A549 (cell line): ENCODE measurements at regions not wholly inside any gene's neighbourhood (a gene's known extent, or its start where the extent isn't known, plus 50 kb on each side); places are given as distances from the start of the nearest gene placed in this dataset.
"Not testable (repeated sequence)": the region's sequence is repeated elsewhere in the genome, so short reads cannot be mapped to it uniquely, and the experiment has no call there.

Experiments used
- ATAC-seq, 2 experiments: fragments of 200-7000 bp in 1 of 2; fragments of >200 bp in 1 of 2; cut with Nextera tagmentation in 1 of 2; cut with Tn5 transposase in 1 of 2; 3 replicates each; pipeline versions ENCODE4 v1.8.0 to v1.9.1; 2018 to 2020; ENCODE audit warnings: mild to moderate bottlenecking in 1 of 2, moderate library complexity in 1 of 2
- CTCF ChIA-PET: fragments of 300-600 bp; sonication (Branson Sonifier 250); formaldehyde crosslinking; extraction: SDS; loops from one replicate; lab custom pipeline; 2021; ENCODE audit warnings: antibody characterized with exemption, inconsistent platforms; lab: Yijun Ruan, JAX
- POLR2A ChIA-PET: fragments of 350-600 bp; formaldehyde crosslinking; extraction: SDS; loops from one replicate; lab custom pipeline; 2021; ENCODE audit warnings: antibody characterized with exemption, inconsistent platforms; lab: Yijun Ruan, JAX
- DNase-seq, 2 experiments: peaks; one replicate each; pipeline versions ENCODE4 v3.0.0 to v3.0.0-alpha.2; 2011 to 2016; ENCODE audit warnings: low read depth in 1 of 2, low spot score in 1 of 2
- FAIRE-seq: peaks from 2 replicates; lab custom pipeline; 2011; peaks lifted over from hg19 to GRCh38; lab: Jason Lieb, UNC
- H3K27ac ChIP-seq, 2 experiments: fragments of >200 bp; sonication (Bioruptor Twin); formaldehyde crosslinking; 3 replicates each; pipeline ENCODE4 v1.5.1; 2016 to 2017
- H3K4me1 ChIP-seq: fragments of >200 bp; sonication (Bioruptor Twin); formaldehyde crosslinking; 3 replicates; pipeline ENCODE4 v1.6.1; 2016
- H3K4me2 ChIP-seq: fragments of >200 bp; sonication (Bioruptor Twin); formaldehyde crosslinking; 3 replicates; pipeline ENCODE4 v1.6.1; 2016
- H3K4me3 ChIP-seq: fragments of >200 bp; sonication (Bioruptor Twin); formaldehyde crosslinking; 3 replicates; pipeline ENCODE4 v1.5.1; 2016
- H3K9me3 ChIP-seq: fragments of >200 bp; sonication (Bioruptor Twin); formaldehyde crosslinking; 3 replicates; pipeline ENCODE4 v1.6.1; 2016
- CBX2 ChIP-seq: fragments of 200-600 bp; sonication (generic); IDR thresholded peaks from 2 replicates; pipeline ENCODE4 v1.6.1; 2016; ENCODE audit warnings: low read depth, mild to moderate bottlenecking, borderline replicate concordance
- CHD2 ChIP-seq: fragments of 150-350 bp; IDR thresholded peaks from 2 replicates; pipeline ENCODE4 v1.6.1; 2014; ENCODE audit warnings: low read length; ENCODE audit not compliant: partially characterized antibody
- FOSL2 ChIP-seq, 2 experiments: fragments of 450-650 bp in 1 of 2; fragments of >200 bp in 1 of 2; sonication (Bioruptor Twin) in 1 of 2; formaldehyde crosslinking; IDR thresholded peaks; 2 replicates each; pipeline versions ENCODE4 v1.5.0 to v1.6.1; 2016 to 2020; ENCODE audit warnings: mild to moderate bottlenecking in 1 of 2, moderate library complexity in 1 of 2
- FOXS1 ChIP-seq: fragments of 250-450 bp; sonication (Bioruptor Pico); IDR thresholded peaks from 2 replicates; pipeline ENCODE4 v1.5.0; 2020; ENCODE audit warnings: mild to moderate bottlenecking, moderate library complexity
- HES2 ChIP-seq: fragments of >200 bp; sonication (Bioruptor Twin); formaldehyde crosslinking; IDR thresholded peaks from 2 replicates; pipeline ENCODE4 v1.6.1; 2016
- HEYL ChIP-seq: fragments of 250-450 bp; sonication (Bioruptor Pico); IDR thresholded peaks from 2 replicates; pipeline ENCODE4 v1.8.0; 2021; ENCODE audit warnings: mild to moderate bottlenecking, moderate library complexity
- MYC ChIP-seq: IDR thresholded peaks from 2 replicates; pipeline ENCODE4 v1.6.1; 2012; ENCODE audit warnings: mild to moderate bottlenecking, inconsistent platforms, low read length, improper control_type of control experiment, borderline replicate concordance
- SREBF2 ChIP-seq: fragments of 450-650 bp; IDR thresholded peaks from 2 replicates; pipeline ENCODE4 v1.6.1; 2014; ENCODE audit warnings: mild to moderate bottlenecking, moderate library complexity
- WGBS: methylation state at CpG from one replicate; pipeline ENCODE4 v1.1.6; 2017; ENCODE audit errors: missing lambda C conversion rate; 5-methylcytosine and 5-hydroxymethylcytosine counted together
- TF ChIP-seq, protein P1 (sequence below): fragments of >200 bp; sonication (Bioruptor Twin); formaldehyde crosslinking; IDR thresholded peaks from 3 replicates; pipeline ENCODE4 v1.5.1; 2016

DNA sequence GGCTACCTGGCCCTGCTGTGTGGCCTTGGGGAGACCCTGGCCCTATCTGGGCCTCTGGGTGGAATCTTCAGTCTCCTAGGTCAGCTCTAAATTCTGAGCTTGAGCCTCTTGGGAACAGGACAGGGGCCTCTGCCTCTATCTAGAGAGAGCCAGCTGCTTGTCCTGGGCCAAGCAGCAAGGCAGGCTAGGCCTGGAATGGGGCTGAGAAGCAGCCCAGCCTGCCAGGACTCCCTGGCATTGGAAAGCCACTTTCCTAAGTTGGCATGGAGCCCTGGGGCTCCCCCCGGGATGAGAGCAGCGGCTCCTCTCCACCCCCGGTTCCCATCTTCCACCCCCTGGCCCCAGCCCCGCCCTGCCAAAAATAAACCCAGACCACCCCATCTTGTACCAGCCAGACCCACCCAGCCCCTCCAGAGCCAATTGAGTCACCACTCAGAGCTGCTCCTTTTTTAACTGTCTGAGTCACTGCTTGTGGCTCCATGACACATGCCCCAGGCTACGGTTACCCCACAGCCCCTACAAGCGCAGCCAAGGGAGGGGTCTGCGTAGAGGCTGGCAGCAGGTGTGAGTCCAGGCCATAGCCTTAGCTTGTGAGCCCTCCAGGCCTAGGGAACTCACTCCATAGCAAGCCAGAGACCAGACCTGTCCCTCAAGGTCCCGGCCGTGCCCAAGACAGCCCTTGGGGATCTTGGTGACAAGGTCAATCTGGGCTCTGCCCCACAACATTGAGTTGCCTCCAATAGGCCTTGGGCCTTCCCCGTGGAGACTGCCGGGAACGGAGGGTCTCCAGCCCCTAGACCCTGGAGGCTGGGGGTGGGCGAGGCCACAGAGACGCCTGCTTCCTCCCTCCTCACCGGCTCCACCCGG lies 189.7 kb downstream of the TBC1D2B start:
- H3K9me3 ChIP-seq, FAIRE-seq, H3K4me3 ChIP-seq, POLR2A ChIA-PET, H3K4me2 ChIP-seq, H3K4me1 ChIP-seq, DNase-seq: not testable (repeated sequence)
- H3K27ac ChIP-seq, result peak overlapping the region in 1 of 2 experiments; percentile 59; a peak in 2 of 6 replicates
- ATAC-seq, result peak; percentile 57 to 77
- WGBS, result 56% methylated on average over 9 of the region's 16 CpGs
- CTCF ChIA-PET, result interaction anchor here (0.7 to 1.2 kb wide), 2 partner anchors 15 to 67 kb away, joined by 3 to 5 read pairs; no protein-coding TSS in a partner anchor

DNA sequence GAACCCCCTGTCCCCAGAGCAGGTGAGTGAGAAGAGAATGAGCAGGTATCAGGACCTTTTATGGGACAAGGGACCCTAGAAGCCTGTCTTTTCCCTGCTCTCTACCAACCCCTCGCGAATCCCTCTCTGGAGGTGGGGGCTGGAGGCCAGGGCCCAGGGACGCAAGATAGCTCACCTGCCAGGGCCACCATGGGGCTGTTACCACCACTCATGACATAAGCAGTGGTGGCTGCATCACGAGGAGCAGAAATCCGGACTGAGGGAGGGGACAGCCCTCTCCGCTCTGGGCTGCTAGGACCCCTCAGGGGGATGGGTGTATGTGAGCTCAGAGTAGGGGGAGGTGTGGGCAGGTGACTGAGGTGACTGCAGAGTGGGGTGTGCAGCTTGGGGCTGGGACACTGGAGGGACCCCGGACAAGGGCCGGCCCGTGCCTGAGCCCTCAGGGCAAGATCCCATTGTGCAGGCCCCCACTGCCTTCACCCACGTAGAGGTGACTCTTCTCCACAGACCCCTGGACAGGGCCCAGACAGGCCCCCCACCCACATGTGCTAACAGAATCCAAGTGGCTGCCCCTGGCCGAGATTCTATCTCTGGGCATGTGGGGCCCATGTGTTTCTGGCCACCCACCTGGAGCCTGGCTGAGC lies 190.6 kb downstream of the TBC1D2B start:
- H3K27ac ChIP-seq, result peak overlapping the region in 1 of 2 experiments; percentile 59; a peak in 2 of 6 replicates
- ATAC-seq, result no peak
- ChIA-PET CTCF (interaction anchor here (0.7 to 1.2 kb wide), 2 partner anchors 16 to 66 kb away, joined by 3 to 5 read pairs; no protein-coding TSS in a partner anchor), POLR2A (no interaction called here)
- WGBS, result 94% methylated on average over 10 of the region's 11 CpGs
- H3K4me3 ChIP-seq, result no peak overlapping the region
- H3K4me1 ChIP-seq, result peaks cover 4% of the 10 kb centered on the region; the same call in 1 of the 3 replicates
- H3K9me3 ChIP-seq, result no peaks in the 10 kb centered on the region
- DNase-seq, result no peak
- H3K4me2 ChIP-seq, result no peak overlapping the region
- FAIRE-seq, result no peak
- TF ChIP-seq MYC, result no peak
- TF ChIP-seq CHD2, result no peak
- no peak for TF ChIP-seq CBX2
- no peak for TF ChIP-seq SREBF2
- TF ChIP-seq, protein P1, sequence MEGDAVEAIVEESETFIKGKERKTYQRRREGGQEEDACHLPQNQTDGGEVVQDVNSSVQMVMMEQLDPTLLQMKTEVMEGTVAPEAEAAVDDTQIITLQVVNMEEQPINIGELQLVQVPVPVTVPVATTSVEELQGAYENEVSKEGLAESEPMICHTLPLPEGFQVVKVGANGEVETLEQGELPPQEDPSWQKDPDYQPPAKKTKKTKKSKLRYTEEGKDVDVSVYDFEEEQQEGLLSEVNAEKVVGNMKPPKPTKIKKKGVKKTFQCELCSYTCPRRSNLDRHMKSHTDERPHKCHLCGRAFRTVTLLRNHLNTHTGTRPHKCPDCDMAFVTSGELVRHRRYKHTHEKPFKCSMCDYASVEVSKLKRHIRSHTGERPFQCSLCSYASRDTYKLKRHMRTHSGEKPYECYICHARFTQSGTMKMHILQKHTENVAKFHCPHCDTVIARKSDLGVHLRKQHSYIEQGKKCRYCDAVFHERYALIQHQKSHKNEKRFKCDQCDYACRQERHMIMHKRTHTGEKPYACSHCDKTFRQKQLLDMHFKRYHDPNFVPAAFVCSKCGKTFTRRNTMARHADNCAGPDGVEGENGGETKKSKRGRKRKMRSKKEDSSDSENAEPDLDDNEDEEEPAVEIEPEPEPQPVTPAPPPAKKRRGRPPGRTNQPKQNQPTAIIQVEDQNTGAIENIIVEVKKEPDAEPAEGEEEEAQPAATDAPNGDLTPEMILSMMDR, result no peak
- no peak for TF ChIP-seq FOXS1 (CRISPR knock-in tag)
- TF ChIP-seq HES2, result no peak
- no peak for TF ChIP-seq FOSL2 (IDR thresholded peaks at IDR 0.05)
- TF ChIP-seq FOSL2 (CRISPR knock-in tag; IDR thresholded peaks at IDR 0.05), result no peak
- TF ChIP-seq HEYL (CRISPR knock-in tag), result no peak

- H3K27ac ChIP-seq, H3K4me3 ChIP-seq, H3K4me2 ChIP-seq, DNase-seq, H3K4me1 ChIP-seq, H3K9me3 ChIP-seq, ATAC-seq, FAIRE-seq: not testable (repeated sequence)
- WGBS, result 80% methylated on average over 17 of the region's 17 CpGs
- POLR2A ChIA-PET, result interaction anchor here (0.6 kb wide), 1 partner anchor 1549 kb away, joined by 5 read pairs; the partner anchor contains the start of gene ISL2
- CTCF ChIA-PET, result interaction anchor here (1.2 kb wide), 1 partner anchor 17 kb away, joined by 5 read pairs; no protein-coding TSS in a partner anchor
Measured at GRCh38 chr15:77885877-77886500, 191.5 kb downstream of the TBC1D2B start.

GRCh38 chr15:77883012-77883411 lies 194.5 kb downstream of the TBC1D2B start:
- POLR2A ChIA-PET, H3K9me3 ChIP-seq, DNase-seq, FAIRE-seq, H3K4me1 ChIP-seq, H3K27ac ChIP-seq, ATAC-seq, H3K4me3 ChIP-seq, H3K4me2 ChIP-seq: not testable (repeated sequence)
- CTCF ChIA-PET, result interaction anchor here (0.6 to 1.4 kb wide), 3 partner anchors 13 to 344 kb away, joined by 3 to 5 read pairs (median 4); no protein-coding TSS in a partner anchor
- WGBS, result no CpG with 5 or more reads among the region's 9 CpGs
